ENCODE measurements at regions not wholly inside any gene's neighbourhood (a gene's known extent, or its start where the extent isn't known, plus 50 kb on each side); places are given as distances from the start of the nearest gene placed in this dataset.

GRCh38 chr18:76620321-76621170 lies 125.5 kb upstream of the ZNF516 start:
- TF ChIP-seq ZNF274 (IDR thresholded peaks at IDR 0.05; ENCODE audit: low read depth, low read length) (no peak), SUZ12 (IDR thresholded peaks at IDR 0.05; ENCODE audit: extremely low read depth, insufficient read depth, insufficient read length) (no peak), YY1 (IDR thresholded peaks at IDR 0.05; ENCODE audit: insufficient read depth, insufficient read length) (no peak)
- Histone ChIP-seq H3K27me3 (ENCODE audit: insufficient read depth, insufficient read length) (peaks cover 4% of the 10 kb centered on the region), H3K4me1 (ENCODE audit: insufficient read depth, insufficient read length) (peaks cover 9% of the 10 kb centered on the region), H3K9ac (ENCODE audit: insufficient read length, low read depth) (peak overlapping the region; percentile 77), H3K9me3 (ENCODE audit: insufficient read depth, low read length) (no peaks in the 10 kb centered on the region), H3K4me3 (ENCODE audit: insufficient read length, low read depth) (peak overlapping the region; percentile 15), H3K36me3 (ENCODE audit: insufficient read depth, insufficient read length, low read length) (no peaks in the 10 kb centered on the region)
- DNase-seq (ENCODE audit: low read depth, low spot score), result peak; percentile 57

GRCh38 chr18:76619621-76620315 lies 124.7 kb upstream of the ZNF516 start:
- Histone ChIP-seq H3K27me3 (ENCODE audit: insufficient read depth, insufficient read length) (peaks cover 4% of the 10 kb centered on the region), H3K9me3 (ENCODE audit: insufficient read depth, low read length) (no peaks in the 10 kb centered on the region), H3K9ac (ENCODE audit: insufficient read length, low read depth) (peak overlapping the region; percentile 77), H3K4me3 (ENCODE audit: insufficient read length, low read depth) (peak overlapping the region; percentile 35), H3K36me3 (ENCODE audit: insufficient read depth, insufficient read length, low read length) (no peaks in the 10 kb centered on the region), H3K4me1 (ENCODE audit: insufficient read depth, insufficient read length) (peaks cover 9% of the 10 kb centered on the region)
- DNase-seq (ENCODE audit: low read depth, low spot score), result no peak
- TF ChIP-seq YY1 (IDR thresholded peaks at IDR 0.05; ENCODE audit: insufficient read depth, insufficient read length) (no peak), SUZ12 (IDR thresholded peaks at IDR 0.05; ENCODE audit: extremely low read depth, insufficient read depth, insufficient read length) (no peak), ZNF274 (IDR thresholded peaks at IDR 0.05; ENCODE audit: low read depth, low read length) (no peak)

GRCh38 chr18:76619261-76619620 lies 124.2 kb upstream of the ZNF516 start:
- peak overlapping the region; percentile 22 for H3K4me3 ChIP-seq (ENCODE audit: insufficient read length, low read depth)
- peak overlapping the region; percentile 33 for H3K9ac ChIP-seq (ENCODE audit: insufficient read length, low read depth)
- H3K27me3 ChIP-seq (ENCODE audit: insufficient read depth, insufficient read length), result peaks cover 4% of the 10 kb centered on the region
- H3K9me3 ChIP-seq (ENCODE audit: insufficient read depth, low read length), result no peaks in the 10 kb centered on the region
- no peak for TF ChIP-seq SUZ12 (IDR thresholded peaks at IDR 0.05; ENCODE audit: extremely low read depth, insufficient read depth, insufficient read length)
- no peak for TF ChIP-seq YY1 (IDR thresholded peaks at IDR 0.05; ENCODE audit: insufficient read depth, insufficient read length)
- no peak for TF ChIP-seq ZNF274 (IDR thresholded peaks at IDR 0.05; ENCODE audit: low read depth, low read length)
- no peak for DNase-seq (ENCODE audit: low read depth, low spot score)
- no peaks in the 10 kb centered on the region for H3K36me3 ChIP-seq (ENCODE audit: insufficient read depth, insufficient read length, low read length)
- H3K4me1 ChIP-seq (ENCODE audit: insufficient read depth, insufficient read length), result peaks cover 9% of the 10 kb centered on the region

- no peak overlapping the region for H3K4me3 ChIP-seq (ENCODE audit: insufficient read length, low read depth)
- peaks cover 4% of the 10 kb centered on the region for H3K27me3 ChIP-seq (ENCODE audit: insufficient read depth, insufficient read length)
- no peaks in the 10 kb centered on the region for H3K9me3 ChIP-seq (ENCODE audit: insufficient read depth, low read length)
- H3K9ac ChIP-seq (ENCODE audit: insufficient read length, low read depth), result no peak overlapping the region
- no peaks in the 10 kb centered on the region for H3K36me3 ChIP-seq (ENCODE audit: insufficient read depth, insufficient read length, low read length)
- DNase-seq (ENCODE audit: low read depth, low spot score), result no peak
- peaks cover 9% of the 10 kb centered on the region for H3K4me1 ChIP-seq (ENCODE audit: insufficient read depth, insufficient read length)
- TF ChIP-seq SUZ12 (IDR thresholded peaks at IDR 0.05; ENCODE audit: extremely low read depth, insufficient read depth, insufficient read length) (no peak), ZNF274 (IDR thresholded peaks at IDR 0.05; ENCODE audit: low read depth, low read length) (no peak), YY1 (IDR thresholded peaks at IDR 0.05; ENCODE audit: insufficient read depth, insufficient read length) (no peak)
Observed at GRCh38 chr18:76618721-76619120, 123.7 kb upstream of the ZNF516 start.

DNA sequence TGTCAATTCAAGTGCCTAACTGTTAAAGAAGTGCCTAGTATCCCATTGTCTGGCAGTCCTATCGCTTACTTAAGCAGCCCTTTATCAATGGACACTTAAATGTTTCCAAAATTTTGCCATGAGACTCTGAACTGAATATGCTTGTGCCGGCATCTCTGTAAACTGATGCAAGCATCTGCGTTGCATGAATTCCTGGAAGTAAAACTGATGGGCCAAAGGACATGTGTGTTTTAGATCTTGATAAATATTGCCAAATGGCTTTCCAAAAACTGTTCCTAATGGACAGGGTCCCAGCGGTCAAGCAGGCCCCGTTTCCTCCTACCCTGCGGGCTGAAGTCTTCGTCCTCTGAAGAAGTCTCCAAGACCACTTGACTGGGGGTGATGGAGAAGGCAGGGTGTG lies 121.3 kb upstream of the ZNF516 start:
- no peak overlapping the region for H3K9ac ChIP-seq (ENCODE audit: insufficient read length, low read depth)
- H3K36me3 ChIP-seq (ENCODE audit: insufficient read depth, insufficient read length, low read length), result no peaks in the 10 kb centered on the region
- DNase-seq (ENCODE audit: low read depth, low spot score), result no peak
- peaks cover 4% of the 10 kb centered on the region for H3K27me3 ChIP-seq (ENCODE audit: insufficient read depth, insufficient read length)
- H3K4me1 ChIP-seq (ENCODE audit: insufficient read depth, insufficient read length), result peaks cover 9% of the 10 kb centered on the region
- H3K4me3 ChIP-seq (ENCODE audit: insufficient read length, low read depth), result no peak overlapping the region
- TF ChIP-seq SUZ12 (IDR thresholded peaks at IDR 0.05; ENCODE audit: extremely low read depth, insufficient read depth, insufficient read length), result no peak
- TF ChIP-seq YY1 (IDR thresholded peaks at IDR 0.05; ENCODE audit: insufficient read depth, insufficient read length), result no peak
- no peak for TF ChIP-seq ZNF274 (IDR thresholded peaks at IDR 0.05; ENCODE audit: low read depth, low read length)
- no peaks in the 10 kb centered on the region for H3K9me3 ChIP-seq (ENCODE audit: insufficient read depth, low read length)

- TF ChIP-seq ZNF274 (IDR thresholded peaks at IDR 0.05; ENCODE audit: low read depth, low read length) (no peak), SUZ12 (IDR thresholded peaks at IDR 0.05; ENCODE audit: extremely low read depth, insufficient read depth, insufficient read length) (no peak), YY1 (IDR thresholded peaks at IDR 0.05; ENCODE audit: insufficient read depth, insufficient read length) (no peak)
- H3K36me3 ChIP-seq (ENCODE audit: insufficient read depth, insufficient read length, low read length), result no peaks in the 10 kb centered on the region
Observed at GRCh38 chr18:76615065-76615733, 120.2 kb upstream of the ZNF516 start.

DNA sequence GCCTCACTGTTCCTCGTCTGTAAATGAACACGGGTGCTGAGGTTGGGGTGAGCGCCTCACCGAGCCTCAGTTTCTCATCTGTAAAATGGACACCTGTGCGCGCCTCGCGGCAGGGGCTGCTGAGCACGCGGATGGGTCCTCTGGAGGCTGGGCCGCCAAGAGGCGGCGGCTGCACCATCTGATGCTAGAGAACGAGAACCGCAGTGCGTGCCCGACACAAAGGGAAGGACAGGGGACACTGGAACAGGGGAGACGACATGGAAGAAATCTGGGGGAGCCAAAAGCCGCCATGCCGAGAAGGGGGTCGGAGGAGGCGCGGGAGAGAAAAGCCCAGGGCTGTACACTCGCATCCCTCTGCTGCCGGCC lies 118.7 kb upstream of the ZNF516 start:
- Histone ChIP-seq H3K36me3 (ENCODE audit: insufficient read depth, insufficient read length, low read length) (no peaks in the 10 kb centered on the region), H3K4me1 (ENCODE audit: insufficient read depth, insufficient read length) (peaks cover 5% of the 10 kb centered on the region), H3K9ac (ENCODE audit: insufficient read length, low read depth) (no peak overlapping the region), H3K4me3 (ENCODE audit: insufficient read length, low read depth) (no peak overlapping the region), H3K27me3 (ENCODE audit: insufficient read depth, insufficient read length) (peaks cover 4% of the 10 kb centered on the region), H3K9me3 (ENCODE audit: insufficient read depth, low read length) (no peaks in the 10 kb centered on the region)
- DNase-seq (ENCODE audit: low read depth, low spot score), result no peak
- no peak for TF ChIP-seq ZNF274 (IDR thresholded peaks at IDR 0.05; ENCODE audit: low read depth, low read length)
- TF ChIP-seq YY1 (IDR thresholded peaks at IDR 0.05; ENCODE audit: insufficient read depth, insufficient read length), result no peak
- TF ChIP-seq SUZ12 (IDR thresholded peaks at IDR 0.05; ENCODE audit: extremely low read depth, insufficient read depth, insufficient read length), result no peak

More at GRCh38 chr18:76615065-76615733, 120.2 kb upstream of the ZNF516 start:
- Histone ChIP-seq H3K9me3 (ENCODE audit: insufficient read depth, low read length) (no peaks in the 10 kb centered on the region), H3K9ac (ENCODE audit: insufficient read length, low read depth) (no peak overlapping the region), H3K4me1 (ENCODE audit: insufficient read depth, insufficient read length) (peaks cover 9% of the 10 kb centered on the region), H3K4me3 (ENCODE audit: insufficient read length, low read depth) (no peak overlapping the region), H3K27me3 (ENCODE audit: insufficient read depth, insufficient read length) (peaks cover 4% of the 10 kb centered on the region)
- DNase-seq (ENCODE audit: low read depth, low spot score), result no peak
